Stimulated activated CD8-positive, alpha-beta memory T cell treated with anti-CD3 and anti-CD28 coated beads, Interleukin-4, amount 100 ng/mL, for 1 hour (primary cell): ENCODE measurements at regions not wholly inside any gene's neighbourhood (a gene's known extent, or its start where the extent isn't known, plus 50 kb on each side); places are given as distances from the start of the nearest gene placed in this dataset.
"Not testable (repeated sequence)": the region's sequence is repeated elsewhere in the genome, so short reads cannot be mapped to it uniquely, and the experiment has no call there.

Source experiments
- DNase-seq, 2 donors: peaks; one replicate each; pipeline ENCODE4 v3.0.0-alpha.2; 2020; ENCODE audit warnings: low read depth in 2 of 2, low spot score in 1 of 2

- DNase-seq, result no peak
Measured at GRCh38 chr10:62696798-62697197, 107.7 kb upstream of the ADO start.

GRCh38 chr10:62699148-62699547, 105.4 kb upstream of the ADO start:
- no peak for DNase-seq

GRCh38 chr10:62704121-62704520, 100.4 kb upstream of the ADO start:
- DNase-seq, result not testable (repeated sequence)

GRCh38 chr10:62705789-62706188, 98.7 kb upstream of the ADO start:
- no peak for DNase-seq

GRCh38 chr10:62707810-62708209, 96.7 kb upstream of the ADO start:
- DNase-seq, result no peak

GRCh38 chr10:62708569-62708968, 96.0 kb upstream of the ADO start:
- DNase-seq, result no peak

GRCh38 chr10:62709200-62709599, 95.3 kb upstream of the ADO start:
- no peak for DNase-seq

GRCh38 chr10:62710182-62710581, 94.3 kb upstream of the ADO start:
- no peak for DNase-seq

- no peak for DNase-seq
Measured at GRCh38 chr10:62715383-62715782, 89.1 kb upstream of the ADO start.

- DNase-seq, result no peak
Measured at GRCh38 chr10:62718585-62718984, 85.9 kb upstream of the ADO start.

- no peak for DNase-seq
Measured at GRCh38 chr10:62719061-62719460, 85.5 kb upstream of the ADO start.

- no peak for DNase-seq
Measured at GRCh38 chr10:62721687-62722086, 82.8 kb upstream of the ADO start.

- no peak for DNase-seq
Measured at GRCh38 chr10:62723375-62723774, 81.1 kb upstream of the ADO start.

GRCh38 chr10:62724465-62724864, 80.1 kb upstream of the ADO start:
- DNase-seq, result no peak

GRCh38 chr10:62726142-62726541, 78.4 kb upstream of the ADO start:
- DNase-seq, result no peak

- DNase-seq, result no peak
Measured at GRCh38 chr10:62726638-62727037, 77.9 kb upstream of the ADO start.

GRCh38 chr10:62727934-62728333, 76.6 kb upstream of the ADO start:
- DNase-seq, result no peak

- DNase-seq, result no peak
Measured at GRCh38 chr10:62728479-62728878, 76.0 kb upstream of the ADO start.

- peak in 1 of 2 donors; percentile 17 for DNase-seq
Measured at GRCh38 chr10:62732841-62733653, 71.5 kb upstream of the ADO start.

- DNase-seq, result no peak
Measured at GRCh38 chr10:62733654-62734293, 70.7 kb upstream of the ADO start.

- DNase-seq, result no peak
Measured at GRCh38 chr10:62734781-62735463, 69.6 kb upstream of the ADO start.

GRCh38 chr10:62735464-62736167, 68.9 kb upstream of the ADO start:
- DNase-seq, result no peak
